ENCODE measurements at regions not wholly inside any gene's neighbourhood (a gene's known extent, or its start where the extent isn't known, plus 50 kb on each side); places are given as distances from the start of the nearest gene placed in this dataset.

GRCh38 chr2:23200068-23200786, 184.8 kb upstream of the KLHL29 start:
- ChIA-PET POLR2A (no interaction called here), RAD21 (ENCODE audit: low non-redundant PET in 1 of 2, low total read pairs in 2 of 2, uncharacterized antibody in 2 of 2, unreplicated experiment in 2 of 2) (no interaction called here), CTCF (interaction anchor here (1.2 to 1.7 kb wide), 4 partner anchors 10 to 559 kb away, joined by 3 to 4 read pairs (median 3); no protein-coding TSS in a partner anchor)
- Histone ChIP-seq H3K9ac (ENCODE audit: low read length) (no peak overlapping the region), H3K4me3 (replicated peaks in 1 of 2; ENCODE audit: low read depth in 1 of 2, low read length in 2 of 2) (no peak overlapping the region), H3K9me3 (ENCODE audit: control insufficient read depth in 1 of 2, insufficient read depth in 1 of 2, low read depth in 1 of 2, low read length in 2 of 2) (no peaks in the 10 kb centered on the region), H3K36me3 (ENCODE audit: control insufficient read depth in 1 of 2, insufficient read depth in 2 of 2, low read length in 2 of 2) (no peaks in the 10 kb centered on the region), H3K27me3 (ENCODE audit: insufficient read depth, low read length) (peaks cover 22% of the 10 kb centered on the region), H3K27ac (ENCODE audit: low read depth, low read length) (no peak overlapping the region), H3K9me2 (ENCODE audit: insufficient read depth) (no peaks in the 10 kb centered on the region), H3K79me2 (ENCODE audit: insufficient read depth, low read length) (no peaks in the 10 kb centered on the region), H3K4me2 (ENCODE audit: low read length) (no peak overlapping the region), H4K20me1 (ENCODE audit: insufficient read depth) (no peaks in the 10 kb centered on the region), H3K4me1 (ENCODE audit: control insufficient read depth in 1 of 2, insufficient read depth in 2 of 2, low read length in 2 of 2) (no peaks in the 10 kb centered on the region), H2AFZ (ENCODE audit: low read depth, low read length, poor library complexity, severe bottlenecking) (no peak overlapping the region)
- ATAC-seq: no peak
- TF ChIP-seq ZBTB33 (IDR thresholded peaks at IDR 0.05; ENCODE audit: extremely low read depth, insufficient replicate concordance, low read length) (no peak), TCF7L2 (IDR thresholded peaks at IDR 0.05; ENCODE audit: borderline replicate concordance, extremely low read depth, insufficient read depth, insufficient read length) (no peak), SRF (IDR thresholded peaks at IDR 0.05; ENCODE audit: low read depth) (no peak), JUND (IDR thresholded peaks at IDR 0.05) (no peak), FOSL1 (IDR thresholded peaks at IDR 0.05; ENCODE audit: low read depth) (no peak), EGR1 (IDR thresholded peaks at IDR 0.05; ENCODE audit: low read depth) (no peak), ELF1 (IDR thresholded peaks at IDR 0.05; ENCODE audit: borderline replicate concordance, low read depth) (no peak), POLR2A (IDR thresholded peaks at IDR 0.05; ENCODE audit: borderline replicate concordance, extremely low read depth, insufficient read depth, insufficient read length) (no peak), CEBPB (IDR thresholded peaks at IDR 0.05; ENCODE audit: low read depth) (no peak), EZH2phosphoT487 (IDR thresholded peaks at IDR 0.05; ENCODE audit: borderline replicate concordance) (no peak), ATF3 (IDR thresholded peaks at IDR 0.05) (no peak), YY1 (IDR thresholded peaks at IDR 0.05; ENCODE audit: extremely low read depth, insufficient replicate concordance, low read depth, low read length) (no peak), REST (IDR thresholded peaks at IDR 0.05; ENCODE audit: low read depth) (no peak), SIN3A (IDR thresholded peaks at IDR 0.05; ENCODE audit: low read depth) (no peak), POLR2AphosphoS5 (IDR thresholded peaks at IDR 0.05; ENCODE audit: low read depth, low read length) (no peak)
- TF ChIP-seq, protein P1, sequence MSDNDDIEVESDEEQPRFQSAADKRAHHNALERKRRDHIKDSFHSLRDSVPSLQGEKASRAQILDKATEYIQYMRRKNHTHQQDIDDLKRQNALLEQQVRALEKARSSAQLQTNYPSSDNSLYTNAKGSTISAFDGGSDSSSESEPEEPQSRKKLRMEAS (IDR thresholded peaks at IDR 0.05): no peak
- TF ChIP-seq, protein P2, sequence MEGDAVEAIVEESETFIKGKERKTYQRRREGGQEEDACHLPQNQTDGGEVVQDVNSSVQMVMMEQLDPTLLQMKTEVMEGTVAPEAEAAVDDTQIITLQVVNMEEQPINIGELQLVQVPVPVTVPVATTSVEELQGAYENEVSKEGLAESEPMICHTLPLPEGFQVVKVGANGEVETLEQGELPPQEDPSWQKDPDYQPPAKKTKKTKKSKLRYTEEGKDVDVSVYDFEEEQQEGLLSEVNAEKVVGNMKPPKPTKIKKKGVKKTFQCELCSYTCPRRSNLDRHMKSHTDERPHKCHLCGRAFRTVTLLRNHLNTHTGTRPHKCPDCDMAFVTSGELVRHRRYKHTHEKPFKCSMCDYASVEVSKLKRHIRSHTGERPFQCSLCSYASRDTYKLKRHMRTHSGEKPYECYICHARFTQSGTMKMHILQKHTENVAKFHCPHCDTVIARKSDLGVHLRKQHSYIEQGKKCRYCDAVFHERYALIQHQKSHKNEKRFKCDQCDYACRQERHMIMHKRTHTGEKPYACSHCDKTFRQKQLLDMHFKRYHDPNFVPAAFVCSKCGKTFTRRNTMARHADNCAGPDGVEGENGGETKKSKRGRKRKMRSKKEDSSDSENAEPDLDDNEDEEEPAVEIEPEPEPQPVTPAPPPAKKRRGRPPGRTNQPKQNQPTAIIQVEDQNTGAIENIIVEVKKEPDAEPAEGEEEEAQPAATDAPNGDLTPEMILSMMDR (IDR thresholded peaks at IDR 0.05 in 2 of 3, conservative IDR thresholded peaks at IDR 0.05 in 1 of 3; ENCODE audit: borderline replicate concordance in 1 of 3, insufficient read depth in 1 of 3, low read depth in 2 of 3, low read length in 2 of 3): no peak
- intact Hi-C loops (cut with micrococcal nuclease): no loop called here
- no TSS peak for BruUV-seq (replicated peaks)
- DNase-seq (ENCODE audit: low read depth, low spot score): no peak
